ENCODE measurements at regions not wholly inside any gene's neighbourhood (a gene's known extent, or its start where the extent isn't known, plus 50 kb on each side); places are given as distances from the start of the nearest gene placed in this dataset.

- Histone ChIP-seq H3K36me3 (no peaks in the 10 kb centered on the region), H3K27ac (no peak overlapping the region), H3K27me3 (replicated peaks; ENCODE audit: insufficient read depth) (no peaks in the 10 kb centered on the region), H3K9me3 (no peaks in the 10 kb centered on the region), H3K4me1 (replicated peaks) (no peaks in the 10 kb centered on the region), H3K4me3 (no peak overlapping the region)
- TF ChIP-seq CTCF (IDR thresholded peaks at IDR 0.05) (no peak), POLR2AphosphoS5 (IDR thresholded peaks at IDR 0.05) (no peak), POLR2A (IDR thresholded peaks at IDR 0.05) (no peak)
- WGBS = 98% methylated on average over 8 of the region's 8 CpGs
- intact Hi-C loops (cut with DNase I) = loop anchor here (2.0 to 10.0 kb wide), 4 partner anchors 150 to 456 kb away; partner anchors contain the start of gene EFNB1
- no peak for DNase-seq (ENCODE audit: low spot score)
Observed at GRCh38 chrX:69284491-69284890, 119.2 kb upstream of the PJA1 start.

GRCh38 chrX:69282893-69283690 lies 117.8 kb upstream of the PJA1 start:
- intact Hi-C loops (cut with DNase I) = loop anchor here (10.0 kb wide), 3 partner anchors 148 to 218 kb away; no protein-coding TSS in a partner anchor
- Histone ChIP-seq H3K4me3 (no peak overlapping the region), H3K27me3 (replicated peaks; ENCODE audit: insufficient read depth) (no peaks in the 10 kb centered on the region), H3K27ac (no peak overlapping the region), H3K9me3 (no peaks in the 10 kb centered on the region), H3K36me3 (no peaks in the 10 kb centered on the region), H3K4me1 (replicated peaks) (no peaks in the 10 kb centered on the region)
- TF ChIP-seq CTCF (IDR thresholded peaks at IDR 0.05) (no peak), POLR2AphosphoS5 (IDR thresholded peaks at IDR 0.05) (no peak), POLR2A (IDR thresholded peaks at IDR 0.05) (no peak)
- no peak for DNase-seq (ENCODE audit: low spot score)
- 82% methylated on average over 10 of the region's 10 CpGs for WGBS

- Histone ChIP-seq H3K9me3 (no peaks in the 10 kb centered on the region), H3K27ac (no peak overlapping the region), H3K27me3 (replicated peaks; ENCODE audit: insufficient read depth) (no peaks in the 10 kb centered on the region), H3K4me3 (no peak overlapping the region), H3K4me1 (replicated peaks) (no peaks in the 10 kb centered on the region), H3K36me3 (no peaks in the 10 kb centered on the region)
- intact Hi-C loops (cut with DNase I) = loop anchor here (10.0 kb wide), 3 partner anchors 146 to 216 kb away; no protein-coding TSS in a partner anchor
- TF ChIP-seq CTCF (IDR thresholded peaks at IDR 0.05) (no peak), POLR2A (IDR thresholded peaks at IDR 0.05) (no peak), POLR2AphosphoS5 (IDR thresholded peaks at IDR 0.05) (no peak)
- no peak for DNase-seq (ENCODE audit: low spot score)
- 11% methylated on average over 4 of the region's 4 CpGs for WGBS
Observed at GRCh38 chrX:69280933-69281332, 115.7 kb upstream of the PJA1 start.

- DNase-seq (ENCODE audit: low spot score) = no peak
- TF ChIP-seq CTCF (IDR thresholded peaks at IDR 0.05) (no peak), POLR2AphosphoS5 (IDR thresholded peaks at IDR 0.05) (no peak), POLR2A (IDR thresholded peaks at IDR 0.05) (no peak)
- Histone ChIP-seq H3K4me3 (no peak overlapping the region), H3K9me3 (no peaks in the 10 kb centered on the region), H3K4me1 (replicated peaks) (no peaks in the 10 kb centered on the region), H3K27me3 (replicated peaks; ENCODE audit: insufficient read depth) (no peaks in the 10 kb centered on the region), H3K27ac (no peak overlapping the region), H3K36me3 (no peaks in the 10 kb centered on the region)
- WGBS = 83% methylated on average over 3 of the region's 3 CpGs
- intact Hi-C loops (cut with DNase I) = no loop called here
Observed at GRCh38 chrX:69279234-69279633, 114.0 kb upstream of the PJA1 start.
